Bronchial epithelial cell (primary cell): ENCODE measurements at regions not wholly inside any gene's neighbourhood (a gene's known extent, or its start where the extent isn't known, plus 50 kb on each side); places are given as distances from the start of the nearest gene placed in this dataset.

Experiments
- DNase-seq: peaks from one replicate; pipeline ENCODE4 v3.0.0-alpha.2; 2010; ENCODE audit warnings: low read depth
- FAIRE-seq: peaks from 2 replicates; lab custom pipeline; 2011; peaks lifted over from hg19 to GRCh38; lab: Jason Lieb, UNC
- H3K27me3 ChIP-seq: 2 replicates; pipeline ENCODE4 v1.5.1; 2011; ENCODE audit warnings: low read length; ENCODE audit not compliant: control insufficient read depth, insufficient read depth
- H3K36me3 ChIP-seq: 2 replicates; pipeline ENCODE4 v1.5.1; 2011; ENCODE audit warnings: low read length; ENCODE audit not compliant: control insufficient read depth, insufficient read depth
- H3K4me3 ChIP-seq: 2 replicates; pipeline ENCODE4 v1.5.1; 2011; ENCODE audit warnings: mild to moderate bottlenecking, low read depth, low read length, control low read depth
- TF ChIP-seq, protein P1 (sequence below): IDR thresholded peaks from 2 replicates; pipeline ENCODE4 v1.5.1; 2011; ENCODE audit warnings: mild to moderate bottlenecking, moderate library complexity, low read length, control low read depth, inconsistent platforms; ENCODE audit not compliant: insufficient read depth, severe bottlenecking

GRCh38 chr1:105359457-105359856 lies 1609.8 kb downstream of the AMY1C start:
- Histone ChIP-seq H3K4me3 (no peak overlapping the region), H3K36me3 (no peaks in the 10 kb centered on the region), H3K27me3 (no peaks in the 10 kb centered on the region)
- FAIRE-seq (no peak), DNase-seq (no peak)
- TF ChIP-seq, protein P1, sequence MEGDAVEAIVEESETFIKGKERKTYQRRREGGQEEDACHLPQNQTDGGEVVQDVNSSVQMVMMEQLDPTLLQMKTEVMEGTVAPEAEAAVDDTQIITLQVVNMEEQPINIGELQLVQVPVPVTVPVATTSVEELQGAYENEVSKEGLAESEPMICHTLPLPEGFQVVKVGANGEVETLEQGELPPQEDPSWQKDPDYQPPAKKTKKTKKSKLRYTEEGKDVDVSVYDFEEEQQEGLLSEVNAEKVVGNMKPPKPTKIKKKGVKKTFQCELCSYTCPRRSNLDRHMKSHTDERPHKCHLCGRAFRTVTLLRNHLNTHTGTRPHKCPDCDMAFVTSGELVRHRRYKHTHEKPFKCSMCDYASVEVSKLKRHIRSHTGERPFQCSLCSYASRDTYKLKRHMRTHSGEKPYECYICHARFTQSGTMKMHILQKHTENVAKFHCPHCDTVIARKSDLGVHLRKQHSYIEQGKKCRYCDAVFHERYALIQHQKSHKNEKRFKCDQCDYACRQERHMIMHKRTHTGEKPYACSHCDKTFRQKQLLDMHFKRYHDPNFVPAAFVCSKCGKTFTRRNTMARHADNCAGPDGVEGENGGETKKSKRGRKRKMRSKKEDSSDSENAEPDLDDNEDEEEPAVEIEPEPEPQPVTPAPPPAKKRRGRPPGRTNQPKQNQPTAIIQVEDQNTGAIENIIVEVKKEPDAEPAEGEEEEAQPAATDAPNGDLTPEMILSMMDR: no peak

DNA sequence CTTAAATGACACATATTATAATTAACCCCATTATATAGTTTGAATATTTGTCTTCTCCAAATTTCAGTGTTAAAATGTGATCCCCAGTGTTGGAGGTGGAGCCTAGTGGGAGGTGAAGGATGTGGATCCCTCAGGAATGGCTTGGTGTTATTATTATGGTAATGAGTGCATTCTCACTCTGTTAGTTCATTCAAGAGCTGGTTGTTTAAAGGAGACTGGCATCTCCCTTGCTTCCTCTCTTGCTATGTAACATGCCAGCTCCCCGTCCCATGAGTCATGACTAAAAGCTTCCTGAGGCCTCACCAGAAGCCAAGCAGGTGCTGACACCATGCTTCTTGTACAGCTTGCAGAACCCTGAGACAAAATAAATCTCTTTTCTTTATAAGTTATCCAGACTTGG lies 1612.7 kb downstream of the AMY1C start:
- no peak for DNase-seq
- H3K36me3 ChIP-seq: no peaks in the 10 kb centered on the region
- H3K27me3 ChIP-seq: no peaks in the 10 kb centered on the region
- no peak overlapping the region for H3K4me3 ChIP-seq
- no peak for FAIRE-seq
- TF ChIP-seq, protein P1: no peak

GRCh38 chr1:105368446-105368845 lies 1618.7 kb downstream of the AMY1C start:
- no peak overlapping the region for H3K4me3 ChIP-seq
- TF ChIP-seq, protein P1: no peak
- no peaks in the 10 kb centered on the region for H3K36me3 ChIP-seq
- DNase-seq (no peak), FAIRE-seq (no peak)
- H3K27me3 ChIP-seq: no peaks in the 10 kb centered on the region

GRCh38 chr1:105373681-105374080 lies 1624.0 kb downstream of the AMY1C start:
- TF ChIP-seq, protein P1: no peak
- Histone ChIP-seq H3K27me3 (no peaks in the 10 kb centered on the region), H3K4me3 (no peak overlapping the region), H3K36me3 (no peaks in the 10 kb centered on the region)
- DNase-seq (no peak), FAIRE-seq (no peak)

- DNase-seq (no peak), FAIRE-seq (no peak)
- H3K4me3 ChIP-seq: no peak overlapping the region
- TF ChIP-seq, protein P1: no peak
- no peaks in the 10 kb centered on the region for H3K27me3 ChIP-seq
- H3K36me3 ChIP-seq: no peaks in the 10 kb centered on the region
Observed at GRCh38 chr1:105386489-105386888, 1636.8 kb downstream of the AMY1C start.

- Histone ChIP-seq H3K4me3 (no peak overlapping the region), H3K36me3 (no peaks in the 10 kb centered on the region), H3K27me3 (no peaks in the 10 kb centered on the region)
- DNase-seq (no peak), FAIRE-seq (no peak)
- TF ChIP-seq, protein P1: no peak
Observed at GRCh38 chr1:105396001-105396400, 1646.3 kb downstream of the AMY1C start.
